ENCODE measurements at regions not wholly inside any gene's neighbourhood (a gene's known extent, or its start where the extent isn't known, plus 50 kb on each side); places are given as distances from the start of the nearest gene placed in this dataset.

GRCh38 chr14:32004300-32004699 is 72.8 kb upstream of the ARHGAP5 start:
- DNase-seq (ENCODE audit: low spot score): peak; percentile 88

GRCh38 chr14:32005628-32006027 is 71.5 kb upstream of the ARHGAP5 start:
- no peak for DNase-seq (ENCODE audit: low spot score)

GRCh38 chr14:32006263-32007110 is 70.6 kb upstream of the ARHGAP5 start:
- DNase-seq (ENCODE audit: low spot score): peak; percentile 96

- no peak for DNase-seq (ENCODE audit: low spot score)
Observed at GRCh38 chr14:32007755-32008362, 69.2 kb upstream of the ARHGAP5 start.

GRCh38 chr14:32008602-32009193 is 68.4 kb upstream of the ARHGAP5 start:
- no peak for DNase-seq (ENCODE audit: low spot score)

GRCh38 chr14:32009221-32009975 is 67.7 kb upstream of the ARHGAP5 start:
- no peak for DNase-seq (ENCODE audit: low spot score)

GRCh38 chr14:32009976-32010581 is 67.0 kb upstream of the ARHGAP5 start:
- no peak for DNase-seq (ENCODE audit: low spot score)

- peak; percentile 91 for DNase-seq (ENCODE audit: low spot score)
Observed at GRCh38 chr14:32010604-32011125, 66.4 kb upstream of the ARHGAP5 start.

GRCh38 chr14:32011225-32011624 is 65.9 kb upstream of the ARHGAP5 start:
- DNase-seq (ENCODE audit: low spot score): no peak

GRCh38 chr14:32012062-32012461 is 65.0 kb upstream of the ARHGAP5 start:
- DNase-seq (ENCODE audit: low spot score): no peak

GRCh38 chr14:32012571-32012970 is 64.5 kb upstream of the ARHGAP5 start:
- no peak for DNase-seq (ENCODE audit: low spot score)

GRCh38 chr14:32013083-32013482 is 64.0 kb upstream of the ARHGAP5 start:
- DNase-seq (ENCODE audit: low spot score): no peak

GRCh38 chr14:32014057-32014456 is 63.0 kb upstream of the ARHGAP5 start:
- no peak for DNase-seq (ENCODE audit: low spot score)

- DNase-seq (ENCODE audit: low spot score): no peak
Observed at GRCh38 chr14:32014498-32014897, 62.6 kb upstream of the ARHGAP5 start.

GRCh38 chr14:32015166-32015565 is 61.9 kb upstream of the ARHGAP5 start:
- DNase-seq (ENCODE audit: low spot score): no peak

- DNase-seq (ENCODE audit: low spot score): no peak
Observed at GRCh38 chr14:32017587-32017986, 59.5 kb upstream of the ARHGAP5 start.

GRCh38 chr14:32018391-32019092 is 58.6 kb upstream of the ARHGAP5 start:
- DNase-seq (ENCODE audit: low spot score): no peak

- DNase-seq (ENCODE audit: low spot score): no peak
Observed at GRCh38 chr14:32019276-32019675, 57.8 kb upstream of the ARHGAP5 start.

- DNase-seq (ENCODE audit: low spot score): no peak
Observed at GRCh38 chr14:32020882-32021281, 56.2 kb upstream of the ARHGAP5 start.

GRCh38 chr14:32021341-32021740 is 55.8 kb upstream of the ARHGAP5 start:
- DNase-seq (ENCODE audit: low spot score): no peak

- DNase-seq (ENCODE audit: low spot score): peak; percentile 47
Observed at GRCh38 chr14:32022525-32022924, 54.6 kb upstream of the ARHGAP5 start.
